HuH-7.5 (cell line): ENCODE measurements at regions not wholly inside any gene's neighbourhood (a gene's known extent, or its start where the extent isn't known, plus 50 kb on each side); places are given as distances from the start of the nearest gene placed in this dataset.

Experiments used
- DNase-seq: peaks from one replicate; pipeline ENCODE4 v3.0.0; 2011; ENCODE audit warnings: low spot score

DNA sequence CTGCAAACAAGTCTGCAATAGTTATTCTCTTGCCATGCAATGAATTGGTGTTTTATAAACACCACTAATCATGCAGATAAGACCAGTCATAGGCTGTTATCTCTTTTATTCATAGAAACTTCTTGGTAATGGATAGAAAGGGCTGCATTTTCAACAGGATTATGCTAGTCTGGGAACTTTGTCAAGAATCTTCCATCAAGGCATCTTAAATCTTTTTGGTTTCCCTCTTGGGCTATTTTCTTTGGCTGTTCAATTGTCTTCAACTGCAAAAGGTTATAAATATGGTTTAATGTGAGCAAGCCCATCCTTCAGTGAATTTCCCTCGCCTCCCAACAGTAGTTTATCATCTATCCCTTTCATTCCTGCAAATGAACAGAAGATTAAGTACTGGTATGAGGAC, 59.0 kb upstream of the MINAR1 start:
- no peak for DNase-seq

DNA sequence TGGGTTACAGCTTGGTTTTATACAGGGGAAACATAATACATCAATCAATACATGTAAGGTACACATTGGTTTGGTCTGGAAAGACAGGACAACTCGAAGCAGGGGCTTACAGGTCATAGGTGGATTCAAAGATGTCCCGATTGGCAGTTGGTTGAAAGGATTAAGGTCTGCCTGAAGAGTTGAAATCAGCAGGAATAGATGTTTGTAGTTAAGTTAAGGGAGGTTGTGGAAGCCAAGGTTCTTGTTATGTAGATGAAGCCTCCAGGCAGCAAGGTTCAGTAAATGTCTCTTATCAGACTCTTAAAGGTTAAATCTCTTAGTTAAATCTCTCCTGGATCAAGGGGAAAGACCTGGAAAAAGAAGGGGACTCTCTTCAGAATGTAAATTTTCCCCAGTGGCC, 58.4 kb upstream of the MINAR1 start:
- DNase-seq, result no peak

- DNase-seq, result no peak
Observed at GRCh38 chr15:79376383-79376782, 55.8 kb upstream of the MINAR1 start.

GRCh38 chr15:79378394-79379109, 53.6 kb upstream of the MINAR1 start:
- no peak for DNase-seq

DNA sequence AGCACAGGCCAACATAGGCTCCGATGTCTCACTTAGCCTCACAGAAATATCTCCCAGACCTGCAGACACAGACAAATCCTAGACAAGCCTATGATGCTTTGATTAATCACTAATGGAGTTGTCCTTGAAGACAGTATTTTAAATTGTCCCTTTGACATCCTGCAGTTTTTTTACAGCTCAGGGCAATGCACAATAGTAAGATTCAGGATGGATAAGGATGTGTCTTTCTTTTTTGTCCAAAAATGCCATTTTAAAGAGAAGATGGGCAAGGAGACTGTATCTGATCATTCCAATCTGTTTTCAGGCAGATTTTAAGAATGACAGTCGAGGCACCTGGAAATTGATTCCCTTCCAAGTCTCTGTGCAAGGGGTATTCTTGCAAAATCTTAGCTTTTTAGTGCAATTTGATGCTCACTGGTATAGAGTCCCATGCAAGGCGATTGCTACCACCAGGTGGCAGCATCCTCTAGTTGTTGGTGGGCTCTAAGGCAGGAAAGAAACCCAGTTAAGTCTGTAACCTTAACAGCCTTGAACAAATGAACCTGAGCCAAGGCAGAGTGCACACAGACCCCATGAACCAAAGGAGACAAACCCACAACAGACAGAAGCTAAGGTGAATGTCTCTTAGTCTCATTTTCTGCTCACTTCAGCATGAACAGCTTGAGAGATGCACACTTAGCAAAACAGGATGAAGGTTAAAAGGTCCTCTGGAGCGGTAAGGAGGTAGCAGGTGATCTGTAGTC, 51.2 kb upstream of the MINAR1 start:
- DNase-seq, result peak; percentile 59

DNA sequence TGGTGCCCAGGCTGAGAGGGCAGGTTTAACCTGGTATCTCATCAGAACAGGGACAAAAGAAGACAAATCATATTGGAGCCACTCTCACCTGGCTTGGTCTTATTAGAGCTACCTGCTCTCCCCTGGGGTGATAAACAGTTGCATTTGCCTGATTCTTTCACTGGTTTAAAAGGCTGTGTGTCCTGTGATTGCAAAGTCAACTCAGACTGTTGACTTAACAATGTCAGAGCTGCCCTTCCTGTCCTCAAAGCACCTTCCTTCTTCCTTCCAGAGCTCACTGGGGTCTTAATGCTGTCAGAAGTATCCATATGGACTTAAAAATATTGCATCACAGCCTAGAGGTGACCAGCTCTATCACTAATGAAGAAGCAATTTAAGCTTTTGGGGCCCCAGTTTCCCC, 50.5 kb upstream of the MINAR1 start:
- peak; percentile 22 for DNase-seq
